Liver (tissue), 8 donors: ENCODE measurements at regions not wholly inside any gene's neighbourhood (a gene's known extent, or its start where the extent isn't known, plus 50 kb on each side); places are given as distances from the start of the nearest gene placed in this dataset.
"Not testable (repeated sequence)": the region's sequence is repeated elsewhere in the genome, so short reads cannot be mapped to it uniquely, and the experiment has no call there.

Source experiments
- DNase-seq: peaks from one replicate; pipeline ENCODE4 v3.0.0-alpha.2; 2017; ENCODE audit warnings: low spot score
- H3K27ac ChIP-seq, 2 donors: one replicate each; pipeline ENCODE4 v1.7.0; 2013; ENCODE audit warnings: inconsistent platforms in 2 of 2, low read length in 2 of 2, control low read depth in 1 of 2, low read depth in 1 of 2, mild to moderate bottlenecking in 1 of 2
- H3K27me3 ChIP-seq, 4 donors: one replicate each; pipeline versions ENCODE4 v1.6.1 to v1.7.0; 2013; ENCODE audit warnings: low read length in 3 of 4, inconsistent platforms in 1 of 4, mild to moderate bottlenecking in 1 of 4, moderate library complexity in 1 of 4; ENCODE audit not compliant: control insufficient read depth in 4 of 4, insufficient read depth in 4 of 4
- H3K36me3 ChIP-seq, 4 donors: one replicate each; pipeline versions ENCODE4 v1.6.1 to v1.7.0; 2013; ENCODE audit warnings: low read length in 3 of 4, mild to moderate bottlenecking in 3 of 4, low read depth in 1 of 4, moderate library complexity in 1 of 4; ENCODE audit not compliant: control insufficient read depth in 4 of 4, insufficient read depth in 3 of 4
- H3K4me1 ChIP-seq, 4 donors: one replicate each; pipeline versions ENCODE4 v1.6.1 to v1.7.0; 2013; ENCODE audit warnings: low read length in 3 of 4, mild to moderate bottlenecking in 3 of 4, moderate library complexity in 1 of 4; ENCODE audit not compliant: control insufficient read depth in 4 of 4, insufficient read depth in 4 of 4
- H3K4me3 ChIP-seq, 3 donors: one replicate each; pipeline versions ENCODE4 v1.6.1 to v1.7.0; 2013; ENCODE audit warnings: low read length in 3 of 3, control low read depth in 1 of 3, low read depth in 1 of 3, mild to moderate bottlenecking in 1 of 3
- H3K9ac ChIP-seq, 2 donors: one replicate each; pipeline ENCODE4 v1.7.0; 2013; ENCODE audit warnings: low read length in 2 of 2, mild to moderate bottlenecking in 2 of 2, moderate library complexity in 2 of 2, control low read depth in 1 of 2, low read depth in 1 of 2
- H3K9me3 ChIP-seq, 4 donors: one replicate each; pipeline versions ENCODE4 v1.6.1 to v1.7.0; 2013; ENCODE audit warnings: low read length in 3 of 4; ENCODE audit not compliant: control insufficient read depth in 4 of 4
- CTCF ChIP-seq: fragments of 150-350 bp; IDR thresholded peaks from 2 replicates; pipeline ENCODE4 v1.5.1; 2017; ENCODE audit warnings: improper control_type of control experiment, low read depth, low read length; ENCODE audit not compliant: missing input control
- EGR1 ChIP-seq, 2 donors: IDR thresholded peaks; 2 replicates each; pipeline ENCODE4 v1.6.1; 2016 to 2018; ENCODE audit warnings: antibody characterized with exemption in 2 of 2, low read depth in 2 of 2
- FOXA1 ChIP-seq: IDR thresholded peaks from 2 replicates; pipeline ENCODE4 v1.6.1; 2016; ENCODE audit warnings: antibody characterized with exemption
- FOXA2 ChIP-seq: IDR thresholded peaks from 2 replicates; pipeline ENCODE4 v1.6.1; 2016; ENCODE audit warnings: antibody characterized with exemption
- GABPA ChIP-seq, 2 donors: IDR thresholded peaks in 1 of 2; conservative IDR thresholded peaks in 1 of 2; 2 replicates each; pipeline ENCODE4 v1.6.1; 2016; ENCODE audit warnings: antibody characterized with exemption in 2 of 2, mild to moderate bottlenecking in 1 of 2, moderate library complexity in 1 of 2
- HNF4A ChIP-seq, 2 donors: conservative IDR thresholded peaks; 2 replicates each; pipeline ENCODE4 v1.6.1; 2016; ENCODE audit warnings: antibody characterized with exemption in 2 of 2, mild to moderate bottlenecking in 2 of 2
- HNF4G ChIP-seq: IDR thresholded peaks from 2 replicates; pipeline ENCODE4 v1.6.1; 2016; ENCODE audit warnings: antibody characterized with exemption
- JUND ChIP-seq, 2 donors: IDR thresholded peaks; 2 replicates each; pipeline ENCODE4 v1.6.1; 2016; ENCODE audit warnings: antibody characterized with exemption in 2 of 2
- NR2F2 ChIP-seq: IDR thresholded peaks from 2 replicates; pipeline ENCODE4 v1.6.1; 2016; ENCODE audit warnings: antibody characterized with exemption
- RAD21 ChIP-seq, 2 donors: IDR thresholded peaks; 2 replicates each; pipeline ENCODE4 v1.6.1; 2016; ENCODE audit warnings: antibody characterized with exemption in 2 of 2, mild to moderate bottlenecking in 2 of 2
- REST ChIP-seq: IDR thresholded peaks from 2 replicates; pipeline ENCODE4 v1.6.1; 2016; ENCODE audit warnings: antibody characterized with exemption, mild to moderate bottlenecking
- RXRA ChIP-seq, 2 donors: IDR thresholded peaks; 2 replicates each; pipeline ENCODE4 v1.6.1; 2017 to 2018; ENCODE audit warnings: antibody characterized with exemption in 2 of 2, mild to moderate bottlenecking in 1 of 2
- SP1 ChIP-seq: IDR thresholded peaks from 2 replicates; pipeline ENCODE4 v1.6.1; 2018; ENCODE audit warnings: antibody characterized with exemption, mild to moderate bottlenecking
- YY1 ChIP-seq: IDR thresholded peaks from 2 replicates; pipeline ENCODE4 v1.6.1; 2016; ENCODE audit warnings: antibody characterized with exemption, mild to moderate bottlenecking
- ZBTB33 ChIP-seq: IDR thresholded peaks from 2 replicates; pipeline ENCODE4 v1.6.1; 2016; ENCODE audit warnings: antibody characterized with exemption
- WGBS: extraction: QIAGEN DNeasy Blood & Tissue Kit; methylation state at CpG from one replicate; pipeline ENCODE4 v1.1.7; 2013; 5-methylcytosine and 5-hydroxymethylcytosine counted together
- TF ChIP-seq, protein P1 (sequence below): IDR thresholded peaks from 2 replicates; pipeline ENCODE4 v1.6.1; 2016; ENCODE audit warnings: antibody characterized with exemption
- TF ChIP-seq, protein P2 (sequence below): IDR thresholded peaks from 2 replicates; pipeline ENCODE4 v1.6.1; 2016; ENCODE audit warnings: antibody characterized with exemption
- donor health status: healthy.
- donor health status: healthy.
- donor health status: healthy.
- donor health status: healthy.
- donor health status: healthy.

- no peak overlapping the region for H3K4me3 ChIP-seq
- H3K4me1 ChIP-seq, result no peaks in the 10 kb centered on the region
- no peaks in the 10 kb centered on the region for H3K27me3 ChIP-seq
- no peak overlapping the region for H3K9ac ChIP-seq
- no peaks in the 10 kb centered on the region for H3K9me3 ChIP-seq
- no peaks in the 10 kb centered on the region for H3K36me3 ChIP-seq
- TF ChIP-seq RXRA (IDR thresholded peaks at IDR 0.05), result no peak
- no peak for TF ChIP-seq EGR1 (IDR thresholded peaks at IDR 0.05; ENCODE audit: low read depth in 2 of 2)
- TF ChIP-seq, protein P1, sequence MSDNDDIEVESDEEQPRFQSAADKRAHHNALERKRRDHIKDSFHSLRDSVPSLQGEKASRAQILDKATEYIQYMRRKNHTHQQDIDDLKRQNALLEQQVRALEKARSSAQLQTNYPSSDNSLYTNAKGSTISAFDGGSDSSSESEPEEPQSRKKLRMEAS, result no peak
- TF ChIP-seq ZBTB33, result no peak
- TF ChIP-seq JUND (IDR thresholded peaks at IDR 0.05), result no peak
- no peak for TF ChIP-seq FOXA1
- no peak for TF ChIP-seq FOXA2
- TF ChIP-seq SP1, result no peak
- TF ChIP-seq CTCF, result no peak
- no peak for TF ChIP-seq NR2F2
- no peak for TF ChIP-seq YY1
- TF ChIP-seq, protein P2, sequence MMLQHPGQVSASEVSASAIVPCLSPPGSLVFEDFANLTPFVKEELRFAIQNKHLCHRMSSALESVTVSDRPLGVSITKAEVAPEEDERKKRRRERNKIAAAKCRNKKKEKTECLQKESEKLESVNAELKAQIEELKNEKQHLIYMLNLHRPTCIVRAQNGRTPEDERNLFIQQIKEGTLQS, result no peak
- no peak overlapping the region for H3K27ac ChIP-seq
- DNase-seq, result no peak
- 74% methylated on average over 3 of the region's 3 CpGs for WGBS
Observed at GRCh38 chr3:26932752-26933151, 310.2 kb downstream of the LRRC3B start.

DNA sequence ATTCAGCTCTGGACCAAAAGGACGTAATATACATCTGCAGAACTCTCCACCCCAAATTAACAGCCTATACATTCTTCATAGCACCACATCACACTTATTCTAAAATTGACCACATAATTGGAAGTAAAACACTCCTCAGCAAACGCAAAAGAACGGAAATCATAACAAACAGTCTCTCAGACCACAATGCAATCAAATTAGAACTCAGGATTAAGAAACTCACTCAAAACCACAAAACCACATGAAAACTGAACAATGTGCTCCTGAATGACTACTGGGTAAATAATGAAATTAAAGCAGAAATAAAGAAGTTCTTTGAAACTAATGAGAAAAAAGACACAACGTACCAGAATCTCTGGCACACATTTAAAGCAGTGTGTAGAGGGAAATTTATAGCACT is 322.9 kb downstream of the LRRC3B start:
- H3K27ac ChIP-seq, H3K36me3 ChIP-seq, H3K4me3 ChIP-seq, DNase-seq, H3K4me1 ChIP-seq, H3K9me3 ChIP-seq, H3K27me3 ChIP-seq, H3K9ac ChIP-seq: not testable (repeated sequence)
- 75% methylated on average over 4 of the region's 4 CpGs for WGBS

- no peak overlapping the region for H3K27ac ChIP-seq
- peaks cover 0 to 3% (median 0%) of the 10 kb centered on the region in 4 donors for H3K9me3 ChIP-seq
- WGBS, result 52% methylated on average over 1 of the region's 1 CpG
- no peaks in the 10 kb centered on the region for H3K36me3 ChIP-seq
- H3K4me1 ChIP-seq, result no peaks in the 10 kb centered on the region
- no peaks in the 10 kb centered on the region for H3K27me3 ChIP-seq
- H3K4me3 ChIP-seq, result no peak overlapping the region
- no peak overlapping the region for H3K9ac ChIP-seq
- no peak for DNase-seq
- TF ChIP-seq SP1, result no peak
- no peak for TF ChIP-seq REST
- no peak for TF ChIP-seq FOXA1
- TF ChIP-seq GABPA (IDR thresholded peaks at IDR 0.05 in 1 of 2, conservative IDR thresholded peaks at IDR 0.05 in 1 of 2), result no peak
- no peak for TF ChIP-seq HNF4A (conservative IDR thresholded peaks at IDR 0.05)
- no peak for TF ChIP-seq JUND (IDR thresholded peaks at IDR 0.05)
- no peak for TF ChIP-seq YY1
- no peak for TF ChIP-seq FOXA2
- TF ChIP-seq CTCF, result no peak
- TF ChIP-seq, protein P2, result no peak
- TF ChIP-seq, protein P1, result no peak
- no peak for TF ChIP-seq HNF4G
- no peak for TF ChIP-seq RAD21 (IDR thresholded peaks at IDR 0.05)
- TF ChIP-seq NR2F2, result no peak
Observed at GRCh38 chr3:26960382-26960781, 337.8 kb downstream of the LRRC3B start.
